Trophoblast cell (in vitro differentiated cells and primary cell): ENCODE measurements at regions not wholly inside any gene's neighbourhood (a gene's known extent, or its start where the extent isn't known, plus 50 kb on each side); places are given as distances from the start of the nearest gene placed in this dataset.

Source experiments
- DNase-seq, 2 donors: peaks; one replicate each; pipeline ENCODE4 v3.0.0-alpha.2; 2016
- H2AFZ ChIP-seq: 2 replicates; pipeline ENCODE4 v1.6.1; 2013; ENCODE audit warnings: low read length, moderate library complexity, mild to moderate bottlenecking; ENCODE audit not compliant: insufficient read depth, poor library complexity
- H2AK5ac ChIP-seq: 2 replicates; pipeline ENCODE4 v1.6.1; 2013; ENCODE audit warnings: mild to moderate bottlenecking, low read length
- H2BK120ac ChIP-seq: 2 replicates; pipeline ENCODE4 v1.6.1; 2013; ENCODE audit warnings: low read length, mild to moderate bottlenecking, moderate library complexity; ENCODE audit not compliant: insufficient read depth, poor library complexity
- H2BK12ac ChIP-seq: 2 replicates; pipeline ENCODE4 v1.6.1; 2013; ENCODE audit warnings: mild to moderate bottlenecking, low read length, moderate library complexity
- H2BK5ac ChIP-seq: 2 replicates; pipeline ENCODE4 v1.6.1; 2013; ENCODE audit warnings: low read length, low read depth, moderate library complexity, mild to moderate bottlenecking; ENCODE audit not compliant: poor library complexity
- H3K14ac ChIP-seq: 2 replicates; pipeline ENCODE4 v1.6.1; 2013; ENCODE audit warnings: mild to moderate bottlenecking, low read length
- H3K18ac ChIP-seq: 2 replicates; pipeline ENCODE4 v1.6.1; 2013; ENCODE audit warnings: mild to moderate bottlenecking, low read length
- H3K23ac ChIP-seq: 2 replicates; pipeline ENCODE4 v1.6.1; 2013; ENCODE audit warnings: low read length
- H3K27ac ChIP-seq: 2 replicates; pipeline ENCODE4 v1.5.1; 2013; ENCODE audit warnings: low read depth, mild to moderate bottlenecking, inconsistent platforms, low read length, moderate library complexity
- H3K27me3 ChIP-seq: 2 replicates; pipeline ENCODE4 v1.6.1; 2013; ENCODE audit warnings: inconsistent platforms, mild to moderate bottlenecking, low read length, moderate library complexity; ENCODE audit not compliant: insufficient read depth
- H3K36me3 ChIP-seq, 2 experiments: 1 replicate in 1 of 2; 2 replicates in 1 of 2; pipeline ENCODE4 v1.6.1; 2013; ENCODE audit warnings: low read length in 2 of 2, mild to moderate bottlenecking in 2 of 2, moderate library complexity in 1 of 2; ENCODE audit not compliant: insufficient read depth in 2 of 2, control insufficient read depth in 1 of 2
- H3K4ac ChIP-seq: 2 replicates; pipeline ENCODE4 v1.6.1; 2013; ENCODE audit warnings: low read depth, mild to moderate bottlenecking, low read length, moderate library complexity
- H3K4me1 ChIP-seq, 2 experiments: 1 replicate in 1 of 2; 2 replicates in 1 of 2; pipeline ENCODE4 v1.6.1; 2013; ENCODE audit warnings: low read length in 2 of 2, mild to moderate bottlenecking in 2 of 2, moderate library complexity in 1 of 2; ENCODE audit not compliant: insufficient read depth in 2 of 2, control insufficient read depth in 1 of 2
- H3K4me2 ChIP-seq: 2 replicates; pipeline ENCODE4 v1.6.1; 2013; ENCODE audit warnings: inconsistent platforms, mild to moderate bottlenecking, low read length, moderate library complexity
- H3K4me3 ChIP-seq: 2 replicates; pipeline ENCODE4 v1.5.1; 2013; ENCODE audit warnings: mild to moderate bottlenecking, low read depth, low read length, inconsistent platforms
- H3K79me1 ChIP-seq: one replicate; pipeline ENCODE4 v1.6.1; 2013; ENCODE audit warnings: low read length
- H3K79me2 ChIP-seq: 2 replicates; pipeline ENCODE4 v1.6.1; 2013; ENCODE audit warnings: low read length, mild to moderate bottlenecking; ENCODE audit not compliant: control insufficient read depth, insufficient read depth, poor library complexity
- H3K9ac ChIP-seq: 2 replicates; pipeline ENCODE4 v1.6.1; 2013; ENCODE audit warnings: mild to moderate bottlenecking, low read length
- H3K9me3 ChIP-seq: 2 replicates; pipeline ENCODE4 v1.6.1; 2013; ENCODE audit warnings: low read depth, mild to moderate bottlenecking, control low read depth, inconsistent platforms, low read length; ENCODE audit not compliant: insufficient read depth
- H4K12ac ChIP-seq: 2 replicates; pipeline ENCODE4 v1.6.1; 2013; ENCODE audit warnings: low read depth, mild to moderate bottlenecking, low read length, moderate library complexity
- H4K8ac ChIP-seq: 2 replicates; pipeline ENCODE4 v1.6.1; 2013; ENCODE audit warnings: low read depth, mild to moderate bottlenecking, low read length, moderate library complexity
- H4K91ac ChIP-seq: one replicate; pipeline ENCODE4 v1.6.1; 2013; ENCODE audit warnings: low read depth, mild to moderate bottlenecking, low read length, moderate library complexity
- WGBS: extraction: QIAGEN DNeasy Blood & Tissue Kit; methylation state at CpG from one replicate; pipeline ENCODE4 v1.1.7; 2013; ENCODE audit warnings: missing lambda C conversion rate; ENCODE audit not compliant: insufficient read length, insufficient coverage; ENCODE audit errors: extremely low coverage; 5-methylcytosine and 5-hydroxymethylcytosine counted together

DNA sequence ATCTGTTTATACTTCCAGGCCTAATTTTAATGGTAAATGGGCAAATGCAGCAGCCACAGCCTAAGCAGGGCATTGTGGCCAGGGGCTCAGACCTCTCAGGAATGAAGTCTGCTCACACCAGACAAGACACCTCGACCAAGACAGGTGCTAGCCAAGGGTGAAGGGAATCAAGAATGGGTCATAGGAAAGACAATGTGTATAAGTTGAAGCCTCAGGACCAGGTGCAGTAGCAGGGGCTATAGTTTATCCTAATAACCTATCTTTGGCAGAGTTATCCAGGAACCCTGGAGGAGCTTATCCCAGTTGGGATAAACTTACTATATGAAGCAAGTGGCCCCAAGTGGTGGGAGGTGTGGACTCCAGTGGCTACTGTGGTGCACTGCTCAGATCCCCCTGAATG is 165.0 kb upstream of the TAB2 start:
- Histone ChIP-seq H3K4me1 (no peaks in the 10 kb centered on the region), H2BK120ac (no peak overlapping the region), H3K4ac (no peak overlapping the region), H3K79me1 (no peaks in the 10 kb centered on the region), H3K4me3 (no peak overlapping the region), H3K9ac (no peak overlapping the region), H2AFZ (no peak overlapping the region), H3K23ac (no peak overlapping the region), H3K4me2 (no peak overlapping the region), H2AK5ac (no peak overlapping the region), H3K27ac (no peak overlapping the region), H4K12ac (no peak overlapping the region), H3K79me2 (no peaks in the 10 kb centered on the region), H2BK5ac (no peak overlapping the region), H3K14ac (no peak overlapping the region), H4K91ac (no peak overlapping the region), H4K8ac (no peak overlapping the region), H3K27me3 (no peaks in the 10 kb centered on the region), H3K9me3 (no peaks in the 10 kb centered on the region), H3K36me3 (no peaks in the 10 kb centered on the region), H3K18ac (no peak overlapping the region), H2BK12ac (no peak overlapping the region)
- no peak for DNase-seq
- WGBS = no CpG with 5 or more reads among the region's 1 CpG

DNA sequence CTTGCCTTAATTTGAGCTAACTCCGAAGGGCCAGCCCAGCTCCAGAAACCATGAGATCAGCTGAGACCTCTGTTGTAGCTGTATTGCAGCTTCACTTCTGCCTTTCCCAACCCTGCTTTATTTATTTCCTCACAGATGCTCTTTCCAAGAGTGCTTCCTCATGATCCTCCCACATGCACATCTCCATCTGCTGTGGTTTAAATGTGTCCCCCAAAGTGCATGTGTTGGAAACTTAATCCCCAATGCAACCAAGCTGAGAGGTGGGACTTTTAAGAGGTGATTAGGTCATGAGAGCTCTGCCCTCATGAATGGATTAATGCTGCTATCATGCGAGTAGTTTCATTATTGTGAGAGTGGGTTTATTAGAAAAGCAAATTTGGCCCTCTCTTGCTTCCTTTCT is 164.4 kb upstream of the TAB2 start:
- Histone ChIP-seq H3K4ac (no peak overlapping the region), H3K79me1 (no peaks in the 10 kb centered on the region), H2AFZ (no peak overlapping the region), H3K14ac (no peak overlapping the region), H3K27ac (no peak overlapping the region), H2BK5ac (no peak overlapping the region), H4K12ac (no peak overlapping the region), H3K9ac (no peak overlapping the region), H2BK120ac (no peak overlapping the region), H3K9me3 (no peaks in the 10 kb centered on the region), H3K4me3 (no peak overlapping the region), H3K18ac (no peak overlapping the region), H3K23ac (no peak overlapping the region), H3K4me1 (no peaks in the 10 kb centered on the region), H4K91ac (no peak overlapping the region), H3K4me2 (no peak overlapping the region), H2AK5ac (no peak overlapping the region), H3K36me3 (no peaks in the 10 kb centered on the region), H4K8ac (no peak overlapping the region), H2BK12ac (no peak overlapping the region), H3K79me2 (no peaks in the 10 kb centered on the region), H3K27me3 (no peaks in the 10 kb centered on the region)
- DNase-seq = no peak
- no CpG with 5 or more reads among the region's 2 CpGs for WGBS

DNA sequence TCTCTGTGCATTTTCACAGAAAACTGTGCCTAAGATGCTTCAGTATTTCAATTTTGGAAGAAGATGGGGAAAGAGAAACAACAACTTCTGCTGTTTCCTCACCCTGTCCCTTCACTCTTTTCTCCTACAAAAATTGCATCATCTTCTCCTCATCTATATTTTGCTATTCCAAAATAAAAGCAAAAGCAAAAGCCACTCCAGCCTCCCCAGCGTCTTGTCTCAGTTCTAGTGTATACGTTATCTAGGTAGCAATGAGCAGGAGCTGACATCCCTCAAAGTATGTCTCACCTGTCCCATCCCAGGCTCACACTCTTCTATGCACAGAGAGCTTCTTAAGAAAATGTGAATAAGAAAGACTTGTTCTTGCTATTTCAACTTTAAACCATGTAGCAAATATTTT is 163.8 kb upstream of the TAB2 start:
- no peak overlapping the region for H3K27ac ChIP-seq
- no peak overlapping the region for H3K14ac ChIP-seq
- no peak overlapping the region for H2BK12ac ChIP-seq
- H3K18ac ChIP-seq = no peak overlapping the region
- WGBS = no CpG with 5 or more reads among the region's 2 CpGs
- no peak for DNase-seq
- H2BK5ac ChIP-seq = no peak overlapping the region
- no peaks in the 10 kb centered on the region for H3K4me1 ChIP-seq
- H3K9me3 ChIP-seq = no peaks in the 10 kb centered on the region
- no peak overlapping the region for H4K8ac ChIP-seq
- H3K4ac ChIP-seq = no peak overlapping the region
- no peaks in the 10 kb centered on the region for H3K79me2 ChIP-seq
- no peaks in the 10 kb centered on the region for H3K27me3 ChIP-seq
- no peaks in the 10 kb centered on the region for H3K79me1 ChIP-seq
- no peak overlapping the region for H2AK5ac ChIP-seq
- no peak overlapping the region for H3K23ac ChIP-seq
- H3K4me2 ChIP-seq = no peak overlapping the region
- no peak overlapping the region for H4K91ac ChIP-seq
- H2BK120ac ChIP-seq = no peak overlapping the region
- no peak overlapping the region for H3K9ac ChIP-seq
- no peaks in the 10 kb centered on the region for H3K36me3 ChIP-seq
- no peak overlapping the region for H2AFZ ChIP-seq
- no peak overlapping the region for H3K4me3 ChIP-seq
- no peak overlapping the region for H4K12ac ChIP-seq

DNA sequence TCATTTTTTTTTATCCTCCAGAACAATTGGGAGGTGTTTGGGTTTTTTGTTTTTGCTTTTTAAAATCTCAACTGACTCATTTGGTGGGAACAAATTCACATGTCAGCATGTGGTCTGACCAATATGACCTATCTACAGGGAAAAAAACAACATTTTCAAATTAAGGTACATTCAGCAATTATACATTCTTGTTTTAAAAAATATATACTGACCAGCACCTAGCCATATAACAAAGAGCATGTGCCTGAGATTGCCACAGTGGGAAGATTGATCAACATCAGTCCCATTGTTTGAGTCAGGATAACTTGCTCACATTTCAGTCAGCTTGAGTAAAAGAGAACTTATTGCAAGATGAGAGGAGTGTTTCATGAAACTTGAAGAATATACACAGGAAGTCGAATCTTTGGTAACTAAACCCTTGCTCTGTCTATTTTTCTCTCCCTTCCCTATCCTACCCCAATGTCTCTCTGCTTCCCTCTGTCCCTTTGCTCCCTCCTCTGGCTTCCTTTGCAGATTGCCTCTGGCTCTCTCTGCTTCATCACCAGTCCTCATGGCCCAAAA is 163.2 kb upstream of the TAB2 start:
- no peak overlapping the region for H2AFZ ChIP-seq
- DNase-seq = no peak
- H3K18ac ChIP-seq = no peak overlapping the region
- H4K8ac ChIP-seq = no peak overlapping the region
- H3K23ac ChIP-seq = no peak overlapping the region
- no peaks in the 10 kb centered on the region for H3K79me2 ChIP-seq
- no peak overlapping the region for H2BK5ac ChIP-seq
- H3K4me3 ChIP-seq = no peak overlapping the region
- H4K91ac ChIP-seq = no peak overlapping the region
- no peaks in the 10 kb centered on the region for H3K9me3 ChIP-seq
- H2AK5ac ChIP-seq = no peak overlapping the region
- no peaks in the 10 kb centered on the region for H3K79me1 ChIP-seq
- H3K27me3 ChIP-seq = no peaks in the 10 kb centered on the region
- H3K4ac ChIP-seq = no peak overlapping the region
- no peak overlapping the region for H2BK12ac ChIP-seq
- no peaks in the 10 kb centered on the region for H3K4me1 ChIP-seq
- H3K9ac ChIP-seq = no peak overlapping the region
- no peaks in the 10 kb centered on the region for H3K36me3 ChIP-seq
- H3K4me2 ChIP-seq = no peak overlapping the region
- no peak overlapping the region for H3K14ac ChIP-seq
- no CpG with 5 or more reads among the region's 1 CpG for WGBS
- H3K27ac ChIP-seq = no peak overlapping the region
- H2BK120ac ChIP-seq = no peak overlapping the region
- no peak overlapping the region for H4K12ac ChIP-seq
